ENCODE measurements at regions not wholly inside any gene's neighbourhood (a gene's known extent, or its start where the extent isn't known, plus 50 kb on each side); places are given as distances from the start of the nearest gene placed in this dataset.
"Not testable (repeated sequence)": the region's sequence is repeated elsewhere in the genome, so short reads cannot be mapped to it uniquely, and the experiment has no call there.

DNA sequence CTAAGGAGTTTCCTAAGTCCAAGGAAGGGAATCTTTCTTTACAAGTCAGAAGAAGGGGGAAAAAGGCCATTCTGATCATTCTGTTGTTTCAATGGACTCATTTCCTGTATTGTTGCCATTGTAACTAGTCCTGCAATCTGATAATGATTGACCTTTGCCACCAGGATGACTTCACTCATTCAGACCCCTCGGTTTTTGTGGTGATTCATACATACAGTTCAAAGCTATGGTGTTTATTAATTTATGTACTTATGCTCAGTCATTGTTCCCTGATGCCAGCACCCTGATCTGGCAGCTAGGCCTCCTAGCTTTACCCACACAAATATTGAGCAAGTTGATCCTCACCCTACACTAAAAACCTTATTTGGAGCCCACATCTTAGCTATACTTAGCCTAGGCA is 57.6 kb upstream of the ZNF519 start:
- Histone ChIP-seq H3K36me3 (ENCODE audit: control insufficient read depth, insufficient read depth, low read length) (no peaks in the 10 kb centered on the region), H3K27me3 (ENCODE audit: control insufficient read depth, insufficient read depth, low read length) (no peaks in the 10 kb centered on the region), H3K4me3 (ENCODE audit: low read length) (no peak overlapping the region), H3K4me1 (ENCODE audit: control insufficient read depth, insufficient read depth, low read length) (no peaks in the 10 kb centered on the region), H3K9me3 (ENCODE audit: control insufficient read depth, low read depth, low read length) (no peaks in the 10 kb centered on the region), H3K27ac (ENCODE audit: low read length) (no peak overlapping the region)
- DNase-seq, result peak in 1 of 2 donors; percentile 11
- no CpG with 5 or more reads among the region's 1 CpG for WGBS (ENCODE audit: insufficient coverage, low lambda C conversion rate)

DNA sequence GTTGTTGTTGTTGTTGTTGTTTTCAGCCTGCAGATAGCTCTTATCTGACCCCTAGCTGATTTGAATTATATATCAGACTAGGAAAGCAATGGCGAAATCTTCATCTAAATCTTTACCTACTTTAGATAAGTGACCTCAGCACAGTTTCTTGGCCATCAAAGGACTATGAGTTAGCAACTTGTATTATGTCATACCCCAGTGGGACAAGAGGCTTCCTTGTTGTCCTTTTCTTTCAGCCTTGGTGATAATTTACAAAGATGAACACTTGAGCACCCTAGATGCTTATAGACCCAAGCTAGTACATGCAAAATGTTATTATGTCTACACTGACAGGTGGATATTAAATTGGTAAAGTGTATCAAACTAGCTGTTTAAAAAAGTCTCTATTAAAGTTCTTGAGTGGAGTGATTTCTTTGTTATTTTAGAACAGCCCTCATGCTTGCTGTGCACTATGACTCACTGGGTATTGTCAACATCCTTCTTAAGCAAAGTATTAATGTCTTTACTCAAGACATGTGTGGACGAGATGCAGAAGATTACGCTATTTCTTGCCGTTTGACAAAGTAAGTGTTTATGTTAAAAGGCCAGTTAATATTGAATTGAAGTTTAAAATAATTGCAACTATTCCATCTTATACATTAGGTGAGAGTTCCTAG is 56.6 kb upstream of the ZNF519 start:
- WGBS (ENCODE audit: insufficient coverage, low lambda C conversion rate), result no CpG with 5 or more reads among the region's 4 CpGs
- not testable (repeated sequence) for DNase-seq; H3K4me1 ChIP-seq (ENCODE audit: control insufficient read depth, insufficient read depth, low read length); H3K4me3 ChIP-seq (ENCODE audit: low read length); H3K36me3 ChIP-seq (ENCODE audit: control insufficient read depth, insufficient read depth, low read length); H3K27me3 ChIP-seq (ENCODE audit: control insufficient read depth, insufficient read depth, low read length); H3K27ac ChIP-seq (ENCODE audit: low read length); H3K9me3 ChIP-seq (ENCODE audit: control insufficient read depth, low read depth, low read length)
